ENCODE measurements at regions not wholly inside any gene's neighbourhood (a gene's known extent, or its start where the extent isn't known, plus 50 kb on each side); places are given as distances from the start of the nearest gene placed in this dataset.
"Not testable (repeated sequence)": the region's sequence is repeated elsewhere in the genome, so short reads cannot be mapped to it uniquely, and the experiment has no call there.

GRCh38 chr9:138214548-138214947 lies 337.0 kb downstream of the CACNA1B start:
- H3K27me3 ChIP-seq (ENCODE audit: control insufficient read depth, insufficient read depth, low read length); H3K36me3 Mint-ChIP-seq; H3K4me3 Mint-ChIP-seq; H3K4me3 ChIP-seq (ENCODE audit: low read length); H3K4me1 ChIP-seq (ENCODE audit: control insufficient read depth, insufficient read depth, low read length); H3K27ac Mint-ChIP-seq; H3K36me3 ChIP-seq (ENCODE audit: control insufficient read depth, insufficient read depth, low read length); H3K9me3 ChIP-seq (ENCODE audit: control insufficient read depth, insufficient read depth, low read length); H3K9me3 Mint-ChIP-seq; H3K27ac ChIP-seq (ENCODE audit: low read length); H3K27me3 Mint-ChIP-seq (ENCODE audit: low read depth in 2 of 2); intact Hi-C loops (cut with micrococcal nuclease); ATAC-seq; H3K4me1 Mint-ChIP-seq; DNase-seq: not testable (repeated sequence)
- WGBS (ENCODE audit: insufficient coverage), result 83% methylated on average over 6 of the region's 8 CpGs

- H3K4me3 Mint-ChIP-seq; H3K4me1 ChIP-seq (ENCODE audit: control insufficient read depth, insufficient read depth, low read length); intact Hi-C loops (cut with micrococcal nuclease); H3K9me3 Mint-ChIP-seq; H3K27ac Mint-ChIP-seq; H3K4me1 Mint-ChIP-seq; ATAC-seq; H3K27me3 ChIP-seq (ENCODE audit: control insufficient read depth, insufficient read depth, low read length); H3K4me3 ChIP-seq (ENCODE audit: low read length); DNase-seq; H3K9me3 ChIP-seq (ENCODE audit: control insufficient read depth, insufficient read depth, low read length); H3K27ac ChIP-seq (ENCODE audit: low read length); H3K27me3 Mint-ChIP-seq (ENCODE audit: low read depth in 2 of 2); H3K36me3 Mint-ChIP-seq; H3K36me3 ChIP-seq (ENCODE audit: control insufficient read depth, insufficient read depth, low read length): not testable (repeated sequence)
- WGBS (ENCODE audit: insufficient coverage), result no CpG with 5 or more reads among the region's 2 CpGs
Observed at GRCh38 chr9:138215588-138215987, 338.0 kb downstream of the CACNA1B start.

DNA sequence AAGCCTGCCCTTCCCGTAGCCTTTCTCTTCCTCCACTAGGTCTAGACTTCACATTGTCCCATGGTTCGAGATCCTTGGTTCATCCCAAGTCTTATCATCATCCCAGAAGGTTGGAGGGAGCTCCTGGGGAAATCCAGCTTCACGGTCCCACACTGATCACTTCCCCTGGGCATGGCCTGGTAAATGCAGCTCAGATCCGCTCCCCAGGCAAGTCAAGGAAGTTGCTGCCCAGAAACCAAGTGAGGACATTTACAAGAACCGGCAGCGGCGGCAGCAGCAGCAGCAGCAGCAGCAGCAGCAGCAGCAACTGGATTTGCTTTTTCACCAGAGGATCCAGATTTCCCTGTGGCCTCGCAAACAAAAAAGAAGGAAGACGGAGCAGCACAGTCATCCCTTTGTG lies 339.2 kb downstream of the CACNA1B start:
- H3K27ac ChIP-seq (ENCODE audit: low read length); ATAC-seq: not testable (repeated sequence)
- no CpG with 5 or more reads among the region's 9 CpGs for WGBS (ENCODE audit: insufficient coverage)

GRCh38 chr9:138217284-138217850 lies 339.8 kb downstream of the CACNA1B start:
- DNase-seq; H3K9me3 Mint-ChIP-seq; ATAC-seq; H3K9me3 ChIP-seq (ENCODE audit: control insufficient read depth, insufficient read depth, low read length); H3K4me1 Mint-ChIP-seq; H3K27ac ChIP-seq (ENCODE audit: low read length); intact Hi-C loops (cut with micrococcal nuclease); H3K4me3 Mint-ChIP-seq; H3K36me3 ChIP-seq (ENCODE audit: control insufficient read depth, insufficient read depth, low read length); H3K4me1 ChIP-seq (ENCODE audit: control insufficient read depth, insufficient read depth, low read length); H3K27ac Mint-ChIP-seq; H3K27me3 Mint-ChIP-seq (ENCODE audit: low read depth in 2 of 2); H3K4me3 ChIP-seq (ENCODE audit: low read length); H3K27me3 ChIP-seq (ENCODE audit: control insufficient read depth, insufficient read depth, low read length); H3K36me3 Mint-ChIP-seq: not testable (repeated sequence)
- 21% methylated on average over 3 of the region's 5 CpGs for WGBS (ENCODE audit: insufficient coverage)

More for the DNA sequence above, 339.2 kb downstream of the CACNA1B start:
- H3K4me1 ChIP-seq (ENCODE audit: control insufficient read depth, insufficient read depth, low read length); H3K4me1 Mint-ChIP-seq; H3K9me3 Mint-ChIP-seq; H3K4me3 Mint-ChIP-seq; H3K27me3 Mint-ChIP-seq (ENCODE audit: low read depth in 2 of 2); H3K27me3 ChIP-seq (ENCODE audit: control insufficient read depth, insufficient read depth, low read length); H3K27ac Mint-ChIP-seq; H3K36me3 ChIP-seq (ENCODE audit: control insufficient read depth, insufficient read depth, low read length); H3K4me3 ChIP-seq (ENCODE audit: low read length); H3K36me3 Mint-ChIP-seq; DNase-seq; intact Hi-C loops (cut with micrococcal nuclease); H3K9me3 ChIP-seq (ENCODE audit: control insufficient read depth, insufficient read depth, low read length): not testable (repeated sequence)

- H3K36me3 Mint-ChIP-seq; H3K27ac Mint-ChIP-seq; ATAC-seq; DNase-seq; H3K9me3 Mint-ChIP-seq; intact Hi-C loops (cut with micrococcal nuclease); H3K4me1 Mint-ChIP-seq; H3K27me3 Mint-ChIP-seq (ENCODE audit: low read depth in 2 of 2); H3K4me3 Mint-ChIP-seq; H3K4me1 ChIP-seq (ENCODE audit: control insufficient read depth, insufficient read depth, low read length); H3K4me3 ChIP-seq (ENCODE audit: low read length); H3K27me3 ChIP-seq (ENCODE audit: control insufficient read depth, insufficient read depth, low read length); H3K27ac ChIP-seq (ENCODE audit: low read length); H3K9me3 ChIP-seq (ENCODE audit: control insufficient read depth, insufficient read depth, low read length); H3K36me3 ChIP-seq (ENCODE audit: control insufficient read depth, insufficient read depth, low read length): not testable (repeated sequence)
- WGBS (ENCODE audit: insufficient coverage), result 70% methylated on average over 2 of the region's 17 CpGs
Observed at GRCh38 chr9:138219249-138219648, 341.7 kb downstream of the CACNA1B start.

DNA sequence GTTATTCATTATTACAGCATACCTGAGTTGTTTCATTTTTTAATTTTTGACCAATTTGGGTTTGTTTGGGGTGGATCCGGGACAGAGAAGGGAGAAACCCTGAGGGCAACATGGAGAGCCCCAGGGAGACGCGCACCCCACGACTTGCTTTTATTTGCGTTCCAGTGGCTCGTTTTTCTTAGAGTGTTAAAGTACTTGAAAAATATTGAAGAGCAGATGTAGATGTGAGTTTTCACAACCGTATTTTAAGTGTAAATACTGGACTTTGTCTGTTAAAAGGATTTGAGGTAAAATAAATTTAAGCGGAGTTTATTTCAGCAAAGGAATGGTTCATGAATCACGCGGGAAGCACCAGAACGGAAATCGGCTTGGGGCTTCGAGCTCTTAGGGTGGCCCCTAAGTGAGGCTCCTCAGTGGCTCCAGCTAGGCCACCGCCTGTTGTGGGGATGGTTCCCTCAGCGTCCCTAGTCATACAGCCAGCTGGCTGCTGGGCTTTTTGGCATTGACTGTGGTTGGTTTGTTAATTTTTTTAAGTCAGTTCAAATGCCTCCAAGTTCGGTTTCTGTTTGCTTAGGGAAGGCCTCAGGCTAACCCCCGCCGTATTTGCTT lies 344.0 kb downstream of the CACNA1B start:
- H3K9me3 ChIP-seq (ENCODE audit: control insufficient read depth, insufficient read depth, low read length); ATAC-seq; H3K4me1 Mint-ChIP-seq; H3K4me1 ChIP-seq (ENCODE audit: control insufficient read depth, insufficient read depth, low read length); H3K4me3 ChIP-seq (ENCODE audit: low read length); DNase-seq; H3K9me3 Mint-ChIP-seq; H3K27ac Mint-ChIP-seq; H3K27me3 Mint-ChIP-seq (ENCODE audit: low read depth in 2 of 2); H3K36me3 Mint-ChIP-seq; H3K4me3 Mint-ChIP-seq; H3K27me3 ChIP-seq (ENCODE audit: control insufficient read depth, insufficient read depth, low read length); intact Hi-C loops (cut with micrococcal nuclease); H3K36me3 ChIP-seq (ENCODE audit: control insufficient read depth, insufficient read depth, low read length); H3K27ac ChIP-seq (ENCODE audit: low read length): not testable (repeated sequence)
- WGBS (ENCODE audit: insufficient coverage), result no CpG with 5 or more reads among the region's 18 CpGs

GRCh38 chr9:138237099-138237498 lies 359.5 kb downstream of the CACNA1B start:
- H3K9me3 ChIP-seq (ENCODE audit: control insufficient read depth, insufficient read depth, low read length); H3K27ac Mint-ChIP-seq; H3K4me3 Mint-ChIP-seq; H3K9me3 Mint-ChIP-seq; H3K36me3 Mint-ChIP-seq; H3K4me3 ChIP-seq (ENCODE audit: low read length); ATAC-seq; H3K27me3 Mint-ChIP-seq (ENCODE audit: low read depth in 2 of 2); intact Hi-C loops (cut with micrococcal nuclease); DNase-seq; H3K36me3 ChIP-seq (ENCODE audit: control insufficient read depth, insufficient read depth, low read length); H3K4me1 Mint-ChIP-seq; H3K27ac ChIP-seq (ENCODE audit: low read length); H3K4me1 ChIP-seq (ENCODE audit: control insufficient read depth, insufficient read depth, low read length); H3K27me3 ChIP-seq (ENCODE audit: control insufficient read depth, insufficient read depth, low read length): not testable (repeated sequence)
- WGBS (ENCODE audit: insufficient coverage), result no CpG with 5 or more reads among the region's 2 CpGs

- H3K9me3 Mint-ChIP-seq; H3K4me3 ChIP-seq (ENCODE audit: low read length); intact Hi-C loops (cut with micrococcal nuclease); H3K27me3 Mint-ChIP-seq (ENCODE audit: low read depth in 2 of 2); H3K27me3 ChIP-seq (ENCODE audit: control insufficient read depth, insufficient read depth, low read length); H3K9me3 ChIP-seq (ENCODE audit: control insufficient read depth, insufficient read depth, low read length); H3K4me3 Mint-ChIP-seq; H3K4me1 Mint-ChIP-seq; ATAC-seq; H3K36me3 Mint-ChIP-seq; DNase-seq; H3K36me3 ChIP-seq (ENCODE audit: control insufficient read depth, insufficient read depth, low read length); H3K27ac ChIP-seq (ENCODE audit: low read length); H3K27ac Mint-ChIP-seq; H3K4me1 ChIP-seq (ENCODE audit: control insufficient read depth, insufficient read depth, low read length): not testable (repeated sequence)
- WGBS (ENCODE audit: insufficient coverage), result no CpG with 5 or more reads among the region's 11 CpGs
Observed at GRCh38 chr9:138282903-138283302, 405.3 kb downstream of the CACNA1B start.

All from natural killer cell (primary cell).